ENCODE measurements at regions not wholly inside any gene's neighbourhood (a gene's known extent, or its start where the extent isn't known, plus 50 kb on each side); places are given as distances from the start of the nearest gene placed in this dataset.

GRCh38 chr2:239898292-239898925, 126.7 kb downstream of the NDUFA10 start:
- 61% methylated on average over 9 of the region's 13 CpGs for WGBS (ENCODE audit: insufficient coverage, low coverage, missing lambda C conversion rate)
- H3K36me3 ChIP-seq (ENCODE audit: control insufficient read depth, insufficient read depth, low read length): no peaks in the 10 kb centered on the region
- no peaks in the 10 kb centered on the region for H3K9me1 ChIP-seq (ENCODE audit: control insufficient read depth, insufficient read depth, low read length)
- in situ Hi-C loops (cut with MboI): no loop called here
- no peaks in the 10 kb centered on the region for H4K20me1 ChIP-seq (replicated peaks; ENCODE audit: control insufficient read depth, insufficient read depth, low read length)
- DNase-seq (ENCODE audit: extremely low read depth in 1 of 4, low spot score in 3 of 4): no peak
- H3K4me3 ChIP-seq: no peak overlapping the region
- no peak overlapping the region for H2AFZ ChIP-seq (ENCODE audit: low read depth, low read length)
- no peak overlapping the region for H3K27ac ChIP-seq (ENCODE audit: extremely low read depth, low read depth, low read length)
- ATAC-seq: no peak
- H3K9me3 ChIP-seq (replicated peaks; ENCODE audit: control insufficient read depth, insufficient read depth, low read depth, low read length): no peaks in the 10 kb centered on the region
- TF ChIP-seq SAP30 (IDR thresholded peaks at IDR 0.05; ENCODE audit: borderline replicate concordance, insufficient read depth, low read depth, low read length, poor library complexity, severe bottlenecking) (no peak), NELFE (IDR thresholded peaks at IDR 0.05; ENCODE audit: insufficient read depth, insufficient read length) (no peak), CEBPB (tag; IDR thresholded peaks at IDR 0.05) (no peak), HMGN3 (IDR thresholded peaks at IDR 0.05; ENCODE audit: borderline replicate concordance, extremely low read depth, insufficient read length, low read depth, low read length) (no peak), SREBF2 (CRISPR knock-in tag; IDR thresholded peaks at IDR 0.05) (no peak), CLOCK (CRISPR knock-in tag; IDR thresholded peaks at IDR 0.05; ENCODE audit: borderline replicate concordance) (no peak), TBL1XR1 (IDR thresholded peaks at IDR 0.05; ENCODE audit: low read length in 2 of 2) (no peak), ZFP30 (CRISPR knock-in tag; IDR thresholded peaks at IDR 0.05; ENCODE audit: borderline replicate concordance) (no peak), CREBBP (IDR thresholded peaks at IDR 0.05; ENCODE audit: low read depth, low read length) (no peak), SP1 (CRISPR knock-in tag; IDR thresholded peaks at IDR 0.05) (no peak)
- TF ChIP-seq, protein P1, sequence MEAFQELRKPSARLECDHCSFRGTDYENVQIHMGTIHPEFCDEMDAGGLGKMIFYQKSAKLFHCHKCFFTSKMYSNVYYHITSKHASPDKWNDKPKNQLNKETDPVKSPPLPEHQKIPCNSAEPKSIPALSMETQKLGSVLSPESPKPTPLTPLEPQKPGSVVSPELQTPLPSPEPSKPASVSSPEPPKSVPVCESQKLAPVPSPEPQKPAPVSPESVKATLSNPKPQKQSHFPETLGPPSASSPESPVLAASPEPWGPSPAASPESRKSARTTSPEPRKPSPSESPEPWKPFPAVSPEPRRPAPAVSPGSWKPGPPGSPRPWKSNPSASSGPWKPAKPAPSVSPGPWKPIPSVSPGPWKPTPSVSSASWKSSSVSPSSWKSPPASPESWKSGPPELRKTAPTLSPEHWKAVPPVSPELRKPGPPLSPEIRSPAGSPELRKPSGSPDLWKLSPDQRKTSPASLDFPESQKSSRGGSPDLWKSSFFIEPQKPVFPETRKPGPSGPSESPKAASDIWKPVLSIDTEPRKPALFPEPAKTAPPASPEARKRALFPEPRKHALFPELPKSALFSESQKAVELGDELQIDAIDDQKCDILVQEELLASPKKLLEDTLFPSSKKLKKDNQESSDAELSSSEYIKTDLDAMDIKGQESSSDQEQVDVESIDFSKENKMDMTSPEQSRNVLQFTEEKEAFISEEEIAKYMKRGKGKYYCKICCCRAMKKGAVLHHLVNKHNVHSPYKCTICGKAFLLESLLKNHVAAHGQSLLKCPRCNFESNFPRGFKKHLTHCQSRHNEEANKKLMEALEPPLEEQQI (IDR thresholded peaks at IDR 0.05): no peak
- POLR2A ChIA-PET: no interaction called here
- no peaks in the 10 kb centered on the region for H3K4me1 ChIP-seq (replicated peaks in 1 of 2; ENCODE audit: control insufficient read depth in 2 of 2, insufficient read depth in 2 of 2, low read length in 2 of 2)
- intact Hi-C loops (cut with micrococcal nuclease): no loop called here
- no TSS peak for BruUV-seq (replicated peaks)
- H3K9ac ChIP-seq (ENCODE audit: insufficient read depth in 1 of 2, low read depth in 2 of 2, low read length in 2 of 2): no peak overlapping the region
- FAIRE-seq: no peak
- CTCF ChIA-PET (ENCODE audit: low intra/inter-chr PET ratio): no interaction called here
- H3K27me3 ChIP-seq (ENCODE audit: control insufficient read depth in 2 of 2, insufficient read depth in 2 of 2, low read length in 2 of 2): no peaks in the 10 kb centered on the region
- no peaks in the 10 kb centered on the region for H3K79me2 ChIP-seq (ENCODE audit: control insufficient read depth, insufficient read depth, low read length)
- H3K4me2 ChIP-seq (ENCODE audit: insufficient read depth, low read length): no peak overlapping the region
